H1 (cell line): ENCODE measurements at regions not wholly inside any gene's neighbourhood (a gene's known extent, or its start where the extent isn't known, plus 50 kb on each side); places are given as distances from the start of the nearest gene placed in this dataset.

Experiments used
- POLR2AphosphoS5 ChIP-seq: IDR thresholded peaks from 2 replicates; pipeline ENCODE4 v1.6.1; 2011; ENCODE audit warnings: low read depth, low read length
- TF ChIP-seq, protein P1 (sequence below): IDR thresholded peaks from 2 replicates; pipeline ENCODE4 v1.6.1; 2012; ENCODE audit warnings: inconsistent platforms
- TF ChIP-seq, protein P2 (sequence below), 3 experiments: IDR thresholded peaks; 1 replicate in 2 of 3; 2 replicates in 1 of 3; pipeline versions ENCODE4 v1.5.1 to v1.6.1; 2011; ENCODE audit warnings: low read length in 3 of 3, mild to moderate bottlenecking in 3 of 3, inconsistent platforms in 2 of 3, low read depth in 1 of 3, moderate library complexity in 1 of 3; ENCODE audit not compliant: insufficient read depth in 1 of 3; ENCODE audit errors: control extremely low read depth in 1 of 3
- TF ChIP-seq, protein P3 (sequence below): IDR thresholded peaks from 2 replicates; pipeline ENCODE4 v1.6.1; 2012; ENCODE audit warnings: inconsistent platforms

- TF ChIP-seq, protein P1, sequence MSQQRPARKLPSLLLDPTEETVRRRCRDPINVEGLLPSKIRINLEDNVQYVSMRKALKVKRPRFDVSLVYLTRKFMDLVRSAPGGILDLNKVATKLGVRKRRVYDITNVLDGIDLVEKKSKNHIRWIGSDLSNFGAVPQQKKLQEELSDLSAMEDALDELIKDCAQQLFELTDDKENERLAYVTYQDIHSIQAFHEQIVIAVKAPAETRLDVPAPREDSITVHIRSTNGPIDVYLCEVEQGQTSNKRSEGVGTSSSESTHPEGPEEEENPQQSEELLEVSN, result no peak
- TF ChIP-seq POLR2AphosphoS5, result no peak
- TF ChIP-seq, protein P2, sequence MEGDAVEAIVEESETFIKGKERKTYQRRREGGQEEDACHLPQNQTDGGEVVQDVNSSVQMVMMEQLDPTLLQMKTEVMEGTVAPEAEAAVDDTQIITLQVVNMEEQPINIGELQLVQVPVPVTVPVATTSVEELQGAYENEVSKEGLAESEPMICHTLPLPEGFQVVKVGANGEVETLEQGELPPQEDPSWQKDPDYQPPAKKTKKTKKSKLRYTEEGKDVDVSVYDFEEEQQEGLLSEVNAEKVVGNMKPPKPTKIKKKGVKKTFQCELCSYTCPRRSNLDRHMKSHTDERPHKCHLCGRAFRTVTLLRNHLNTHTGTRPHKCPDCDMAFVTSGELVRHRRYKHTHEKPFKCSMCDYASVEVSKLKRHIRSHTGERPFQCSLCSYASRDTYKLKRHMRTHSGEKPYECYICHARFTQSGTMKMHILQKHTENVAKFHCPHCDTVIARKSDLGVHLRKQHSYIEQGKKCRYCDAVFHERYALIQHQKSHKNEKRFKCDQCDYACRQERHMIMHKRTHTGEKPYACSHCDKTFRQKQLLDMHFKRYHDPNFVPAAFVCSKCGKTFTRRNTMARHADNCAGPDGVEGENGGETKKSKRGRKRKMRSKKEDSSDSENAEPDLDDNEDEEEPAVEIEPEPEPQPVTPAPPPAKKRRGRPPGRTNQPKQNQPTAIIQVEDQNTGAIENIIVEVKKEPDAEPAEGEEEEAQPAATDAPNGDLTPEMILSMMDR (IDR thresholded peaks at IDR 0.05; ENCODE audit: control extremely low read depth in 1 of 3, insufficient read depth in 1 of 3, low read depth in 1 of 3, low read length in 3 of 3), result no peak
- TF ChIP-seq, protein P3, sequence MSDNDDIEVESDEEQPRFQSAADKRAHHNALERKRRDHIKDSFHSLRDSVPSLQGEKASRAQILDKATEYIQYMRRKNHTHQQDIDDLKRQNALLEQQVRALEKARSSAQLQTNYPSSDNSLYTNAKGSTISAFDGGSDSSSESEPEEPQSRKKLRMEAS, result no peak
Observed at GRCh38 chr10:71063401-71063800, 149.0 kb upstream of the UNC5B start.
